H9 (cell line): ENCODE measurements at regions not wholly inside any gene's neighbourhood (a gene's known extent, or its start where the extent isn't known, plus 50 kb on each side); places are given as distances from the start of the nearest gene placed in this dataset.

Source experiments
- DNase-seq: peaks from one replicate; pipeline ENCODE4 v3.0.0-alpha.2; 2017
- H2AFZ ChIP-seq: one replicate; pipeline ENCODE4 v1.6.1; 2013; ENCODE audit warnings: mild to moderate bottlenecking, low read length, control low read depth, moderate library complexity
- H2AK5ac ChIP-seq: 2 replicates; pipeline ENCODE4 v1.6.1; 2013; ENCODE audit warnings: low read length, control low read depth, mixed read lengths; ENCODE audit not compliant: insufficient read length
- H2BK120ac ChIP-seq: one replicate; pipeline ENCODE4 v1.6.1; 2013; ENCODE audit warnings: low read depth, mild to moderate bottlenecking, low read length, control low read depth, inconsistent platforms; ENCODE audit not compliant: poor library complexity, severe bottlenecking
- H2BK12ac ChIP-seq: 2 replicates; pipeline ENCODE4 v1.6.1; 2013; ENCODE audit warnings: low read length, control low read depth, mixed read lengths, low read depth; ENCODE audit not compliant: insufficient read length
- H2BK15ac ChIP-seq: 2 replicates; pipeline ENCODE4 v1.6.1; 2013; ENCODE audit warnings: low read depth, low read length, control low read depth
- H2BK20ac ChIP-seq: one replicate; pipeline ENCODE4 v1.6.1; 2013; ENCODE audit warnings: low read depth, mild to moderate bottlenecking, low read length, control low read depth, inconsistent platforms; ENCODE audit not compliant: poor library complexity, severe bottlenecking
- H2BK5ac ChIP-seq: 2 replicates; pipeline ENCODE4 v1.6.1; 2013; ENCODE audit warnings: low read length, control low read depth, mixed read lengths; ENCODE audit not compliant: insufficient read length
- H3K14ac ChIP-seq: 2 replicates; pipeline ENCODE4 v1.6.1; 2013; ENCODE audit warnings: low read length, control low read depth; ENCODE audit not compliant: insufficient read depth
- H3K18ac ChIP-seq: 2 replicates; pipeline ENCODE4 v1.6.1; 2013; ENCODE audit warnings: low read depth, mild to moderate bottlenecking, mixed read lengths, low read length, control low read depth; ENCODE audit not compliant: insufficient read length
- H3K23ac ChIP-seq: 2 replicates; pipeline ENCODE4 v1.6.1; 2013; ENCODE audit warnings: low read length, control low read depth, mixed read lengths, low read depth; ENCODE audit not compliant: insufficient read length
- H3K23me2 ChIP-seq: 2 replicates; pipeline ENCODE4 v1.6.1; 2013; ENCODE audit warnings: low read depth, mild to moderate bottlenecking, mixed read lengths, low read length, control low read depth; ENCODE audit not compliant: insufficient read length, poor library complexity, severe bottlenecking
- H3K27ac ChIP-seq: 2 replicates; pipeline ENCODE4 v1.5.1; 2013; ENCODE audit warnings: low read length, control low read depth, mixed read lengths, low read depth; ENCODE audit not compliant: insufficient read length
- H3K27me3 ChIP-seq: 2 replicates; pipeline ENCODE4 v1.6.1; 2013; ENCODE audit warnings: low read length, control low read depth, inconsistent platforms; ENCODE audit not compliant: insufficient read depth
- H3K4ac ChIP-seq: 2 replicates; pipeline ENCODE4 v1.6.1; 2013; ENCODE audit warnings: low read depth, mild to moderate bottlenecking, control low read depth, inconsistent platforms, low read length, moderate library complexity
- H3K4me1 ChIP-seq: 2 replicates; pipeline ENCODE4 v1.6.1; 2013; ENCODE audit warnings: low read length, control low read depth, inconsistent platforms; ENCODE audit not compliant: insufficient read depth
- H3K4me2 ChIP-seq: 2 replicates; pipeline ENCODE4 v1.6.1; 2013; ENCODE audit warnings: low read length, control low read depth, mixed read lengths; ENCODE audit not compliant: insufficient read length, insufficient read depth
- H3K56ac ChIP-seq: 2 replicates; pipeline ENCODE4 v1.6.1; 2013; ENCODE audit warnings: low read depth, mild to moderate bottlenecking, mixed read lengths, low read length, control low read depth; ENCODE audit not compliant: insufficient read length
- H3K79me1 ChIP-seq: 2 replicates; pipeline ENCODE4 v1.6.1; 2013; ENCODE audit warnings: low read depth, mild to moderate bottlenecking, moderate library complexity, low read length, control low read depth, inconsistent platforms; ENCODE audit not compliant: insufficient read depth, poor library complexity, severe bottlenecking
- H3K79me2 ChIP-seq: 2 replicates; pipeline ENCODE4 v1.6.1; 2013; ENCODE audit warnings: low read length, control low read depth, inconsistent platforms; ENCODE audit not compliant: insufficient read depth
- H3K9ac ChIP-seq: 2 replicates; pipeline ENCODE4 v1.6.1; 2013; ENCODE audit warnings: low read length, control low read depth, mixed read lengths; ENCODE audit not compliant: insufficient read length; ENCODE audit errors: extremely low read depth
- H3K9me3 ChIP-seq: one replicate; pipeline ENCODE4 v1.6.1; 2013; ENCODE audit warnings: low read depth, low read length, inconsistent platforms; ENCODE audit not compliant: control insufficient read depth
- H3T11ph ChIP-seq: one replicate; pipeline ENCODE4 v1.6.1; 2013; ENCODE audit warnings: mild to moderate bottlenecking, low read length, control low read depth, inconsistent platforms
- H4K20me1 ChIP-seq: one replicate; pipeline ENCODE4 v1.6.1; 2013; ENCODE audit not compliant: control insufficient read depth, insufficient read length, insufficient read depth
- H4K5ac ChIP-seq: 2 replicates; pipeline ENCODE4 v1.6.1; 2013; ENCODE audit warnings: low read depth, mild to moderate bottlenecking, mixed read lengths, low read length, control low read depth; ENCODE audit not compliant: insufficient read length
- H4K8ac ChIP-seq: replicated peaks from 2 replicates; pipeline ENCODE4 v1.6.1; 2013; ENCODE audit warnings: low read length, control low read depth, mixed read lengths, low read depth; ENCODE audit not compliant: insufficient read length
- H4K91ac ChIP-seq: 2 replicates; pipeline ENCODE4 v1.6.1; 2013; ENCODE audit warnings: low read depth, mild to moderate bottlenecking, moderate library complexity, mixed read lengths, low read length, control low read depth; ENCODE audit not compliant: insufficient read length
- H3K27ac Mint-ChIP-seq, 3 experiments: 2 replicates in 2 of 3; 3 replicates in 1 of 3; pipeline ENCODE4 v1.8.0; 2020 to 2021; ENCODE audit warnings: mixed read lengths in 3 of 3, mild to moderate bottlenecking in 1 of 3, moderate library complexity in 1 of 3
- H3K27me3 Mint-ChIP-seq: 2 replicates; pipeline ENCODE4 v1.8.0; 2021; ENCODE audit warnings: low read depth, mild to moderate bottlenecking, moderate library complexity, mixed read lengths
- H3K36me3 Mint-ChIP-seq, 3 experiments: 2 replicates in 2 of 3; 3 replicates in 1 of 3; pipeline ENCODE4 v1.8.0; 2020 to 2021; ENCODE audit warnings: low read depth in 3 of 3, mixed read lengths in 3 of 3; ENCODE audit not compliant: insufficient read depth in 1 of 3
- H3K4me1 Mint-ChIP-seq, 2 experiments: 2 replicates each; pipeline ENCODE4 v1.8.0; 2020; ENCODE audit warnings: mixed read lengths in 2 of 2
- H3K4me3 Mint-ChIP-seq, 2 experiments: 2 replicates in 1 of 2; 3 replicates in 1 of 2; pipeline ENCODE4 v1.8.0; 2020 to 2021; ENCODE audit warnings: mild to moderate bottlenecking in 2 of 2, mixed read lengths in 2 of 2, moderate library complexity in 1 of 2
- H3K9me3 Mint-ChIP-seq, 2 experiments: 2 replicates in 1 of 2; 3 replicates in 1 of 2; pipeline ENCODE4 v1.8.0; 2020; ENCODE audit warnings: mild to moderate bottlenecking in 2 of 2, mixed read lengths in 2 of 2, moderate library complexity in 1 of 2
- WGBS: extraction: QIAGEN DNeasy Blood & Tissue Kit; methylation state at CpG from one replicate; pipeline ENCODE4 v1.1.7; 2013; ENCODE audit warnings: missing lambda C conversion rate, low lambda C conversion rate, mixed read lengths; ENCODE audit not compliant: insufficient read length; ENCODE audit errors: extremely low coverage; 5-methylcytosine and 5-hydroxymethylcytosine counted together
- TF ChIP-seq, protein P1 (sequence below): fragments of 200-600 bp; sonication (generic); conservative IDR thresholded peaks from 3 replicates; pipeline ENCODE4 v1.8.0; 2021; ENCODE audit warnings: antibody characterized with exemption, mild to moderate bottlenecking

GRCh38 chr18:8536231-8536630, 73.0 kb upstream of the RAB12 start:
- H3K27ac ChIP-seq, result no peak overlapping the region
- H2BK120ac ChIP-seq, result no peak overlapping the region
- DNase-seq, result no peak
- no peaks in the 10 kb centered on the region for H3K4me1 ChIP-seq
- Mint-ChIP-seq H3K27me3 (no peaks in the 10 kb centered on the region; the same call in 1 of the 2 replicates), H3K4me3 (no peak overlapping the region), H3K27ac (no peak overlapping the region), H3K36me3 (peaks cover 5 to 17% (median 15%) of the 10 kb centered on the region in 3 experiments), H3K4me1 (no peaks in the 10 kb centered on the region), H3K9me3 (peaks cover 18 to 23% of the 10 kb centered on the region in 2 experiments)
- no peaks in the 10 kb centered on the region for H3K9me3 ChIP-seq
- no peaks in the 10 kb centered on the region for H4K20me1 ChIP-seq
- no peaks in the 10 kb centered on the region for H3K23me2 ChIP-seq
- no peaks in the 10 kb centered on the region for H3K27me3 ChIP-seq
- no peak overlapping the region for H4K5ac ChIP-seq
- no peak overlapping the region for H4K8ac ChIP-seq
- H4K91ac ChIP-seq, result no peak overlapping the region
- H2BK5ac ChIP-seq, result no peak overlapping the region
- no peak overlapping the region for H2BK20ac ChIP-seq
- H3K9ac ChIP-seq, result no peak overlapping the region
- H3K4me2 ChIP-seq, result no peak overlapping the region
- no peaks in the 10 kb centered on the region for H3K79me2 ChIP-seq
- no peak overlapping the region for H3K23ac ChIP-seq
- H3T11ph ChIP-seq, result no peak overlapping the region
- H2AK5ac ChIP-seq, result no peak overlapping the region
- no peak overlapping the region for H2BK15ac ChIP-seq
- H3K4ac ChIP-seq, result no peak overlapping the region
- no CpG with 5 or more reads among the region's 11 CpGs for WGBS
- no peak overlapping the region for H2AFZ ChIP-seq
- H3K56ac ChIP-seq, result no peak overlapping the region
- no peak overlapping the region for H3K14ac ChIP-seq
- no peaks in the 10 kb centered on the region for H3K79me1 ChIP-seq
- TF ChIP-seq, protein P1, sequence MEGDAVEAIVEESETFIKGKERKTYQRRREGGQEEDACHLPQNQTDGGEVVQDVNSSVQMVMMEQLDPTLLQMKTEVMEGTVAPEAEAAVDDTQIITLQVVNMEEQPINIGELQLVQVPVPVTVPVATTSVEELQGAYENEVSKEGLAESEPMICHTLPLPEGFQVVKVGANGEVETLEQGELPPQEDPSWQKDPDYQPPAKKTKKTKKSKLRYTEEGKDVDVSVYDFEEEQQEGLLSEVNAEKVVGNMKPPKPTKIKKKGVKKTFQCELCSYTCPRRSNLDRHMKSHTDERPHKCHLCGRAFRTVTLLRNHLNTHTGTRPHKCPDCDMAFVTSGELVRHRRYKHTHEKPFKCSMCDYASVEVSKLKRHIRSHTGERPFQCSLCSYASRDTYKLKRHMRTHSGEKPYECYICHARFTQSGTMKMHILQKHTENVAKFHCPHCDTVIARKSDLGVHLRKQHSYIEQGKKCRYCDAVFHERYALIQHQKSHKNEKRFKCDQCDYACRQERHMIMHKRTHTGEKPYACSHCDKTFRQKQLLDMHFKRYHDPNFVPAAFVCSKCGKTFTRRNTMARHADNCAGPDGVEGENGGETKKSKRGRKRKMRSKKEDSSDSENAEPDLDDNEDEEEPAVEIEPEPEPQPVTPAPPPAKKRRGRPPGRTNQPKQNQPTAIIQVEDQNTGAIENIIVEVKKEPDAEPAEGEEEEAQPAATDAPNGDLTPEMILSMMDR, result peak; percentile 9; the same call in 1 of the 3 replicates
- H2BK12ac ChIP-seq, result no peak overlapping the region
- no peak overlapping the region for H3K18ac ChIP-seq
